ENCODE measurements at regions not wholly inside any gene's neighbourhood (a gene's known extent, or its start where the extent isn't known, plus 50 kb on each side); places are given as distances from the start of the nearest gene placed in this dataset.

- TF ChIP-seq TP53 (CRISPR knock-in tag; IDR thresholded peaks at IDR 0.05) (no peak), ELK1 (IDR thresholded peaks at IDR 0.05; ENCODE audit: low read depth, low read length) (no peak), RAD21 (conservative IDR thresholded peaks at IDR 0.05 in 1 of 2, IDR thresholded peaks at IDR 0.05 in 1 of 2) (no peak), FOSL2 (IDR thresholded peaks at IDR 0.05) (no peak), FOSL2 (CRISPR knock-in tag; IDR thresholded peaks at IDR 0.05) (no peak), CHD2 (IDR thresholded peaks at IDR 0.05; ENCODE audit: low read length, partially characterized antibody) (no peak), NFE2L2 (conservative IDR thresholded peaks at IDR 0.05; ENCODE audit: low read length) (no peak), CTCF (IDR thresholded peaks at IDR 0.05) (no peak), RNF2 (IDR thresholded peaks at IDR 0.05; ENCODE audit: borderline replicate concordance, low read depth) (no peak), CEBPB (IDR thresholded peaks at IDR 0.05) (no peak), EP300 (IDR thresholded peaks at IDR 0.05) (no peak), JUNB (IDR thresholded peaks at IDR 0.05) (no peak), SMC3 (IDR thresholded peaks at IDR 0.05) (no peak), POLR2A (IDR thresholded peaks at IDR 0.05; ENCODE audit: low read length) (no peak), MAX (IDR thresholded peaks at IDR 0.05) (no peak)
Observed at GRCh38 chr2:173456960-173457359, 102.3 kb downstream of the CDCA7 start.

Measured in A549 (cell line).